ENCODE measurements at regions not wholly inside any gene's neighbourhood (a gene's known extent, or its start where the extent isn't known, plus 50 kb on each side); places are given as distances from the start of the nearest gene placed in this dataset.

- TF ChIP-seq POLR2A (IDR thresholded peaks at IDR 0.05; ENCODE audit: low read length) (no peak), GATA1 (IDR thresholded peaks at IDR 0.05; ENCODE audit: low read depth, low read length) (no peak)
Observed at GRCh38 chr5:36552651-36553393, 53.6 kb upstream of the SLC1A3 start.
